ENCODE measurements at regions not wholly inside any gene's neighbourhood (a gene's known extent, or its start where the extent isn't known, plus 50 kb on each side); places are given as distances from the start of the nearest gene placed in this dataset.

GRCh38 chr1:34685225-34685624, 69.6 kb upstream of the GJB5 start:
- TF ChIP-seq POLR2AphosphoS5 (IDR thresholded peaks at IDR 0.05; ENCODE audit: low read depth, low read length) (no peak), SIN3A (IDR thresholded peaks at IDR 0.05; ENCODE audit: borderline replicate concordance, insufficient read depth, low read length) (no peak), TAF1 (IDR thresholded peaks at IDR 0.05; ENCODE audit: borderline replicate concordance, insufficient read depth, low read length) (no peak), REST (IDR thresholded peaks at IDR 0.05; ENCODE audit: insufficient read depth in 1 of 2, low read depth in 2 of 2, low read length in 2 of 2) (no peak), FOXP2 (optimal IDR thresholded peaks at IDR 0.05; ENCODE audit: borderline replicate concordance, extremely low read depth, extremely low read length, insufficient read depth) (no peak)

All from PFSK-1 (cell line).